Uterus (tissue), 3 donors: ENCODE measurements at regions not wholly inside any gene's neighbourhood (a gene's known extent, or its start where the extent isn't known, plus 50 kb on each side); places are given as distances from the start of the nearest gene placed in this dataset.
"Not testable (repeated sequence)": the region's sequence is repeated elsewhere in the genome, so short reads cannot be mapped to it uniquely, and the experiment has no call there.

Experiments used
- DNase-seq, 2 donors: peaks; one replicate each; pipeline ENCODE4 v3.0.0-alpha.2; 2019 to 2020
- H3K27ac ChIP-seq, 2 donors: fragments of 200-600 bp; sonication (generic); 1 replicate in 1 of 2; 2 replicates in 1 of 2; pipeline ENCODE4 v1.5.1; 2016 to 2018
- H3K27me3 ChIP-seq, 2 donors: fragments of 200-600 bp; sonication (generic); one replicate each; pipeline ENCODE4 v1.5.1; 2018 to 2019; ENCODE audit warnings: control low read depth in 1 of 2
- H3K36me3 ChIP-seq, 2 donors: fragments of 200-600 bp; sonication (generic); one replicate each; pipeline ENCODE4 v1.5.1; 2019; ENCODE audit warnings: control low read depth in 1 of 2
- H3K4me1 ChIP-seq, 2 donors: fragments of 200-600 bp; sonication (generic); one replicate each; pipeline ENCODE4 v1.5.1; 2018 to 2019; ENCODE audit warnings: control low read depth in 1 of 2
- H3K4me3 ChIP-seq, 2 donors: fragments of 200-600 bp; sonication (generic); 1 replicate in 1 of 2; 2 replicates in 1 of 2; pipeline ENCODE4 v1.5.1; 2018 to 2019; ENCODE audit warnings: mild to moderate bottlenecking in 1 of 2
- H3K9me3 ChIP-seq, 2 donors: fragments of 200-600 bp; sonication (generic); one replicate each; pipeline ENCODE4 v1.5.1; 2019; ENCODE audit warnings: control low read depth in 1 of 2
- CTCF ChIP-seq, 4 experiments: fragments of 200-600 bp in 2 of 4; fragments of 450-650 bp in 2 of 4; sonication (generic) in 2 of 4; IDR thresholded peaks; one replicate each; pipeline ENCODE4 v1.5.1; 2016 to 2019; ENCODE audit warnings: antibody characterized with exemption in 4 of 4, mild to moderate bottlenecking in 2 of 4, moderate library complexity in 1 of 4
- POLR2A ChIP-seq, 2 donors: fragments of 450-650 bp; IDR thresholded peaks; one replicate each; pipeline ENCODE4 v1.6.1; 2016; ENCODE audit warnings: antibody characterized with exemption in 2 of 2, mild to moderate bottlenecking in 1 of 2, moderate library complexity in 1 of 2
- intact Hi-C: fragments of 100-400 bp; cut with DNase I; formaldehyde crosslinking; loops from one replicate; pipeline ENCODE4 v1.15.1; 2023; ENCODE audit warnings: low total_unique reads
- donor health status: DM: yes; HTN: yes; CAD: no.

GRCh38 chr9:25322142-25322541 is 356.1 kb downstream of the TUSC1 start:
- Histone ChIP-seq H3K4me3 (no peak overlapping the region), H3K9me3 (no peaks in the 10 kb centered on the region), H3K36me3 (no peaks in the 10 kb centered on the region), H3K27ac (no peak overlapping the region), H3K27me3 (no peaks in the 10 kb centered on the region), H3K4me1 (no peaks in the 10 kb centered on the region)
- intact Hi-C loops = no loop called here
- TF ChIP-seq POLR2A (IDR thresholded peaks at IDR 0.05) (no peak), CTCF (IDR thresholded peaks at IDR 0.05) (no peak)
- DNase-seq = no peak

GRCh38 chr9:25310961-25311360 is 367.3 kb downstream of the TUSC1 start:
- Histone ChIP-seq H3K9me3 (no peaks in the 10 kb centered on the region), H3K36me3 (no peaks in the 10 kb centered on the region), H3K27me3 (peaks cover 0 to 5% of the 10 kb centered on the region in 2 donors), H3K4me1 (no peaks in the 10 kb centered on the region), H3K4me3 (no peak overlapping the region), H3K27ac (no peak overlapping the region)
- TF ChIP-seq CTCF (IDR thresholded peaks at IDR 0.05) (no peak), POLR2A (IDR thresholded peaks at IDR 0.05) (no peak)
- intact Hi-C loops = no loop called here
- no peak for DNase-seq

GRCh38 chr9:25308549-25308948 is 369.7 kb downstream of the TUSC1 start:
- H3K27me3 ChIP-seq = no peaks in the 10 kb centered on the region
- TF ChIP-seq CTCF (IDR thresholded peaks at IDR 0.05) (no peak), POLR2A (IDR thresholded peaks at IDR 0.05) (no peak)
- H3K4me1 ChIP-seq = no peaks in the 10 kb centered on the region
- intact Hi-C loops = no loop called here
- H3K36me3 ChIP-seq = no peaks in the 10 kb centered on the region
- H3K9me3 ChIP-seq = no peaks in the 10 kb centered on the region
- no peak for DNase-seq
- H3K4me3 ChIP-seq = no peak overlapping the region
- no peak overlapping the region for H3K27ac ChIP-seq

GRCh38 chr9:25302601-25303000 is 375.6 kb downstream of the TUSC1 start:
- H3K27me3 ChIP-seq = no peaks in the 10 kb centered on the region
- no peak overlapping the region for H3K27ac ChIP-seq
- DNase-seq = no peak
- H3K9me3 ChIP-seq = no peaks in the 10 kb centered on the region
- intact Hi-C loops = no loop called here
- no peaks in the 10 kb centered on the region for H3K4me1 ChIP-seq
- no peak for TF ChIP-seq POLR2A (IDR thresholded peaks at IDR 0.05)
- TF ChIP-seq CTCF (IDR thresholded peaks at IDR 0.05) = no peak
- no peaks in the 10 kb centered on the region for H3K36me3 ChIP-seq
- H3K4me3 ChIP-seq = no peak overlapping the region

- intact Hi-C loops, H3K9me3 ChIP-seq, H3K36me3 ChIP-seq, DNase-seq, H3K27ac ChIP-seq, H3K27me3 ChIP-seq, H3K4me3 ChIP-seq, H3K4me1 ChIP-seq: not testable (repeated sequence)
These were observed 390.0 kb downstream of the TUSC1 start for GRCh38 chr9:25288195-25288594.

- Histone ChIP-seq H3K9me3 (no peaks in the 10 kb centered on the region), H3K4me1 (no peaks in the 10 kb centered on the region), H3K27me3 (no peaks in the 10 kb centered on the region), H3K27ac (no peak overlapping the region), H3K36me3 (no peaks in the 10 kb centered on the region), H3K4me3 (no peak overlapping the region)
- DNase-seq = no peak
- intact Hi-C loops = no loop called here
- TF ChIP-seq CTCF (IDR thresholded peaks at IDR 0.05) (no peak), POLR2A (IDR thresholded peaks at IDR 0.05) (no peak)
These were observed 393.9 kb downstream of the TUSC1 start for GRCh38 chr9:25284365-25284764.
